Ovary (tissue), 3 donors: ENCODE measurements at regions not wholly inside any gene's neighbourhood (a gene's known extent, or its start where the extent isn't known, plus 50 kb on each side); places are given as distances from the start of the nearest gene placed in this dataset.

Experiments
- EP300 ChIP-seq: sonication (generic); formaldehyde crosslinking; IDR thresholded peaks from one replicate; pipeline ENCODE4 v1.6.1; 2017; ENCODE audit warnings: antibody characterized with exemption
- POLR2A ChIP-seq: fragments of 450-650 bp; IDR thresholded peaks from one replicate; pipeline ENCODE4 v1.6.1; 2017; ENCODE audit warnings: antibody characterized with exemption, mild to moderate bottlenecking, moderate library complexity
- TF ChIP-seq, protein P1 (sequence below), 3 donors: fragments of 450-650 bp in 2 of 3; fragments of 200-600 bp in 1 of 3; IDR thresholded peaks; one replicate each; pipeline versions ENCODE4 v1.5.1 to v1.8.0; 2016 to 2022; ENCODE audit warnings: antibody characterized with exemption in 3 of 3, mild to moderate bottlenecking in 1 of 3
- donor health status: DM: no; HTN: no; CAD: no.

DNA sequence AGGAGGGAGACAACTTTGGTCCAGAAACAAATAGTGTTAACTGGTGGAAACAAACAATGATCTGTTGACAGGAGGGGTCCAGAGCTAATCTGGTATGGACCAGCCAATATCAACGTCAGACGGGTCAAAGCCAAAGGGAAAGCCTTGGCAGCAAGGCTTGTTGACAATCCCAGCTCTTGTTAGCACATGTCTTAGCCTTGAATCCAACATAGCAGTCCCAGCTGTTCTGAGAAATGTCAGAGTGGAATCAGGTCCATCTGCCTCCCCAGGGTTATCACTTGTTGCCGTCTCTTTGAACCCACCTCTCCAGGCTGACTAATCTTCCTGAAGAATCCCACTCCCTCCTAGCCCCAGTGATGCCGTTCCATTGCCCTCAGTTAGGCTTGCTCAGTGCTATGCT, 404.6 kb upstream of the MCTP2 start:
- TF ChIP-seq, protein P1, sequence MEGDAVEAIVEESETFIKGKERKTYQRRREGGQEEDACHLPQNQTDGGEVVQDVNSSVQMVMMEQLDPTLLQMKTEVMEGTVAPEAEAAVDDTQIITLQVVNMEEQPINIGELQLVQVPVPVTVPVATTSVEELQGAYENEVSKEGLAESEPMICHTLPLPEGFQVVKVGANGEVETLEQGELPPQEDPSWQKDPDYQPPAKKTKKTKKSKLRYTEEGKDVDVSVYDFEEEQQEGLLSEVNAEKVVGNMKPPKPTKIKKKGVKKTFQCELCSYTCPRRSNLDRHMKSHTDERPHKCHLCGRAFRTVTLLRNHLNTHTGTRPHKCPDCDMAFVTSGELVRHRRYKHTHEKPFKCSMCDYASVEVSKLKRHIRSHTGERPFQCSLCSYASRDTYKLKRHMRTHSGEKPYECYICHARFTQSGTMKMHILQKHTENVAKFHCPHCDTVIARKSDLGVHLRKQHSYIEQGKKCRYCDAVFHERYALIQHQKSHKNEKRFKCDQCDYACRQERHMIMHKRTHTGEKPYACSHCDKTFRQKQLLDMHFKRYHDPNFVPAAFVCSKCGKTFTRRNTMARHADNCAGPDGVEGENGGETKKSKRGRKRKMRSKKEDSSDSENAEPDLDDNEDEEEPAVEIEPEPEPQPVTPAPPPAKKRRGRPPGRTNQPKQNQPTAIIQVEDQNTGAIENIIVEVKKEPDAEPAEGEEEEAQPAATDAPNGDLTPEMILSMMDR (IDR thresholded peaks at IDR 0.05): no peak
- TF ChIP-seq POLR2A (no peak), EP300 (no peak)
